Omental fat pad (tissue), 3 donors: ENCODE measurements at regions not wholly inside any gene's neighbourhood (a gene's known extent, or its start where the extent isn't known, plus 50 kb on each side); places are given as distances from the start of the nearest gene placed in this dataset.
"Not testable (repeated sequence)": the region's sequence is repeated elsewhere in the genome, so short reads cannot be mapped to it uniquely, and the experiment has no call there.

Source experiments
- ATAC-seq: fragments of 150-250 bp; one replicate; pipeline ENCODE4 v1.9.1; 2016; ENCODE audit warnings: mild to moderate bottlenecking, moderate library complexity; ENCODE audit not compliant: low FRiP score
- DNase-seq: peaks from one replicate; pipeline ENCODE4 v3.0.0-alpha.2; 2019; ENCODE audit warnings: low spot score
- CTCF ChIP-seq, 3 donors: fragments of 450-650 bp; IDR thresholded peaks; one replicate each; pipeline ENCODE4 v1.5.1; 2016 to 2017; ENCODE audit warnings: antibody characterized with exemption in 3 of 3, mild to moderate bottlenecking in 3 of 3, moderate library complexity in 2 of 3

DNA sequence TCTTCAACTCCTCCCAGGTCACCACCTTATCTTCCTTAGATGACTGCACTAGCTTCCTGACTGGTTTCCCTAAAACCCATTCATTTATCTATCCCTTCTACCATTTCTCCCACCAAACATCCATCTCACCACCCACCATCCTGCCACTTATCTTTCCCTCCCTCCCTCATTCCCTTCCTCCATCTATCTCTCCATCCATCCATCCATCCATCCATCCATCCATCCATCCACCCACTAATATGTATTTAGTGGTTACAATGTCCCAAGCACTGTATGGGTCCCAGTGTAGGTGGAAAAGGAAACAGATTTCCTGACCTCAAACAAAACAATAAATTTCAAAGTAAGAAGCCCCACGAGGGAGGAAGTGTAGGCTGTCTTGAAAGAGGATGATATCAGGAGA, 59.3 kb upstream of the APCDD1L start:
- ATAC-seq (no peak), DNase-seq (no peak)
- TF ChIP-seq CTCF (IDR thresholded peaks at IDR 0.05) = no peak

GRCh38 chr20:58573986-58574385, 58.8 kb upstream of the APCDD1L start:
- DNase-seq (no peak), ATAC-seq (no peak)
- no peak for TF ChIP-seq CTCF (IDR thresholded peaks at IDR 0.05)

DNA sequence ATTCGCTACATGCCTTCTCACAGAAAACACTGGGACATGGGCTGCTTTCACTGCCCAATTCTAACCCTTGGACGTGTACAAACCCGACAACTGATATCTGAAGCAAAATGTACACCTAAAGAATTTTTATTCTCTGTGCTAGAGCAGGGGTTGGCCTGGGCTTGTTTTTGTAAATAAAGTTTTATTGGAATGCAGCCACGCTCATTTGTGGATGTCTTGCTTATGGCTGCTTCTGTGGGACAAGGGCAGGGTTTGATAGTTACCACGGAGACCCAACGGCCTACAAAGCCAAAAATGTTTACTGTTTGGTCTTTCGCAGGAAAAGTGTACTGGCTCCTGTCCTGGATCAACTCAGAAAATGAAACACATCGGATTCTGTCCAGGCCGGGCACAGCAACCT, 58.1 kb upstream of the APCDD1L start:
- ATAC-seq = no peak
- DNase-seq = no peak
- no peak for TF ChIP-seq CTCF (IDR thresholded peaks at IDR 0.05)

- ATAC-seq, DNase-seq: not testable (repeated sequence)
Observed at GRCh38 chr20:58572428-58572763, 57.2 kb upstream of the APCDD1L start.

GRCh38 chr20:58571693-58572427, 56.7 kb upstream of the APCDD1L start:
- no peak for DNase-seq
- no peak for ATAC-seq
- no peak for TF ChIP-seq CTCF (IDR thresholded peaks at IDR 0.05)

GRCh38 chr20:58571356-58571692, 56.1 kb upstream of the APCDD1L start:
- DNase-seq (no peak), ATAC-seq (no peak)
- no peak for TF ChIP-seq CTCF (IDR thresholded peaks at IDR 0.05)

DNA sequence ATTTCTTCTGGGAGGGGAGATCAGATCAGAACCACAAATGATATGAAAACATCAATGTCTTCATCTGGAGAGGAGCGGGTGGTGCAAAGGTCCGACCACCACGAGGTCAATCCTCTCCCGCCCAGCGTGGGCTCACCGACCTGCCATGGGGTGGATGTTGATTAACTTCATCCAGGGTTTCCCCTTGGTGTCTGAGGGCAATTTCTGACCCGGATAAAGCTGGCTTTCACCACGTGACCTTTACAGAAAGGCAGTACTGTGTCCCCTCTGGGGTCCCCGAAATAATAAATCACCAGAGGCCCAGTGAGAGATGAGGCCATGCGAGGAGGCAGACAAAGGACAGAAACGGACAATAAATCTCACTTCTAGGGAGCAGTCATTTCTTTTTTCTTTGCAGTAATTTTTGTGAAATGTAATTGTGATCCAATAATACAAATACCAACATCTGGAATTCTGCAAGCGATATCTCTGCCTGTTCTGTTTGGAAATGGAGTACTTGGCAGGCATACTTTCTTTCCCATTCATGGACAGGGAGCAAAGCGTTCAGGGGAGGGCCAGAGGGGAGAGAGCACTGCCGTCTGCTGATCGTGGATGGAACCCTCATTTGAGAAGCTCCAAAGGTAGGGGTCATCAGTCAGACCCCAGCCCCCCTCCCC, 55.1 kb upstream of the APCDD1L start:
- no peak for TF ChIP-seq CTCF (IDR thresholded peaks at IDR 0.05)
- ATAC-seq (no peak), DNase-seq (no peak)
